ENCODE measurements at regions not wholly inside any gene's neighbourhood (a gene's known extent, or its start where the extent isn't known, plus 50 kb on each side); places are given as distances from the start of the nearest gene placed in this dataset.

- ChIA-PET POLR2A (no interaction called here), CTCF (interaction anchor here (0.9 to 3.7 kb wide), 4 partner anchors 13 to 161 kb away, joined by 3 to 21 read pairs (median 9); no protein-coding TSS in a partner anchor)
- H3F3A ChIP-seq (replicated peaks; ENCODE audit: insufficient read depth) = no peaks in the 10 kb centered on the region
- no peak overlapping the region for H3K9ac ChIP-seq
- no peak overlapping the region for H2AFZ ChIP-seq (ENCODE audit: low read depth)
- 78% methylated on average over 4 of the region's 4 CpGs for WGBS (ENCODE audit: low lambda C conversion rate)
- no peaks in the 10 kb centered on the region for H3K79me2 ChIP-seq (ENCODE audit: insufficient read depth)
- DNase-seq = no peak
- H3K27ac ChIP-seq (ENCODE audit: low read depth in 2 of 2, low read length in 1 of 2) = peak overlapping the region in 1 of 2 experiments; percentile 99; a peak in 2 of 4 replicates
- TF ChIP-seq RAD21 (IDR thresholded peaks at IDR 0.05; ENCODE audit: low read length) (no peak), ELF1 (IDR thresholded peaks at IDR 0.05) (no peak), CHD2 (IDR thresholded peaks at IDR 0.05; ENCODE audit: low read length, partially characterized antibody) (no peak), RCOR1 (IDR thresholded peaks at IDR 0.05; ENCODE audit: low read length) (no peak), MEF2A (IDR thresholded peaks at IDR 0.05; ENCODE audit: borderline replicate concordance, low read depth) (no peak), REST (IDR thresholded peaks at IDR 0.05; ENCODE audit: low read depth, low read length) (no peak), MXI1 (IDR thresholded peaks at IDR 0.05; ENCODE audit: low read depth, low read length) (no peak), RXRA (IDR thresholded peaks at IDR 0.05; ENCODE audit: borderline replicate concordance, low read depth) (no peak), POLR2AphosphoS5 (IDR thresholded peaks at IDR 0.05; ENCODE audit: low read depth, low read length) (no peak), EP300 (IDR thresholded peaks at IDR 0.05; ENCODE audit: borderline replicate concordance in 1 of 2, low read depth in 1 of 2, low read length in 1 of 2) (no peak), SMC3 (IDR thresholded peaks at IDR 0.05; ENCODE audit: low read depth, low read length) (no peak), GATA2 (CRISPR knock-in tag; IDR thresholded peaks at IDR 0.05) (no peak), TAF1 (IDR thresholded peaks at IDR 0.05; ENCODE audit: borderline replicate concordance, low read depth, low read length) (no peak), NFIC (IDR thresholded peaks at IDR 0.05; ENCODE audit: borderline replicate concordance) (no peak), TCF12 (IDR thresholded peaks at IDR 0.05) (no peak)
- TF ChIP-seq, protein P1, sequence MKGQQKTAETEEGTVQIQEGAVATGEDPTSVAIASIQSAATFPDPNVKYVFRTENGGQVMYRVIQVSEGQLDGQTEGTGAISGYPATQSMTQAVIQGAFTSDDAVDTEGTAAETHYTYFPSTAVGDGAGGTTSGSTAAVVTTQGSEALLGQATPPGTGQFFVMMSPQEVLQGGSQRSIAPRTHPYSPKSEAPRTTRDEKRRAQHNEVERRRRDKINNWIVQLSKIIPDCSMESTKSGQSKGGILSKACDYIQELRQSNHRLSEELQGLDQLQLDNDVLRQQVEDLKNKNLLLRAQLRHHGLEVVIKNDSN (IDR thresholded peaks at IDR 0.05; ENCODE audit: borderline replicate concordance, low read depth) = no peak
- TF ChIP-seq, protein P2, sequence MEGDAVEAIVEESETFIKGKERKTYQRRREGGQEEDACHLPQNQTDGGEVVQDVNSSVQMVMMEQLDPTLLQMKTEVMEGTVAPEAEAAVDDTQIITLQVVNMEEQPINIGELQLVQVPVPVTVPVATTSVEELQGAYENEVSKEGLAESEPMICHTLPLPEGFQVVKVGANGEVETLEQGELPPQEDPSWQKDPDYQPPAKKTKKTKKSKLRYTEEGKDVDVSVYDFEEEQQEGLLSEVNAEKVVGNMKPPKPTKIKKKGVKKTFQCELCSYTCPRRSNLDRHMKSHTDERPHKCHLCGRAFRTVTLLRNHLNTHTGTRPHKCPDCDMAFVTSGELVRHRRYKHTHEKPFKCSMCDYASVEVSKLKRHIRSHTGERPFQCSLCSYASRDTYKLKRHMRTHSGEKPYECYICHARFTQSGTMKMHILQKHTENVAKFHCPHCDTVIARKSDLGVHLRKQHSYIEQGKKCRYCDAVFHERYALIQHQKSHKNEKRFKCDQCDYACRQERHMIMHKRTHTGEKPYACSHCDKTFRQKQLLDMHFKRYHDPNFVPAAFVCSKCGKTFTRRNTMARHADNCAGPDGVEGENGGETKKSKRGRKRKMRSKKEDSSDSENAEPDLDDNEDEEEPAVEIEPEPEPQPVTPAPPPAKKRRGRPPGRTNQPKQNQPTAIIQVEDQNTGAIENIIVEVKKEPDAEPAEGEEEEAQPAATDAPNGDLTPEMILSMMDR (IDR thresholded peaks at IDR 0.05) = no peak
- no peak overlapping the region for H3K4me2 ChIP-seq
- H3K9me3 ChIP-seq = no peaks in the 10 kb centered on the region
- H4K20me1 ChIP-seq (ENCODE audit: insufficient read depth) = no peaks in the 10 kb centered on the region
- H3K9me2 ChIP-seq = no peaks in the 10 kb centered on the region
- no peak overlapping the region for H3K4me3 ChIP-seq (ENCODE audit: low read depth in 2 of 2, low read length in 1 of 2)
- no peaks in the 10 kb centered on the region for H3K27me3 ChIP-seq (ENCODE audit: insufficient read depth)
- H3K36me3 ChIP-seq (replicated peaks in 1 of 2; ENCODE audit: control insufficient read depth in 1 of 2, insufficient read depth in 2 of 2, low read length in 1 of 2) = no peaks in the 10 kb centered on the region
- H3K4me1 ChIP-seq (ENCODE audit: control insufficient read depth in 1 of 2, insufficient read depth in 2 of 2, low read depth in 1 of 2, low read length in 1 of 2) = peaks cover 0 to 49% of the 10 kb centered on the region in 2 experiments; a peak in 1 of 4 replicates
These were observed 89.9 kb upstream of the ADAMTS2 start for GRCh38 chr5:179435181-179435580.

Data from SK-N-SH (cell line).